ENCODE measurements at regions not wholly inside any gene's neighbourhood (a gene's known extent, or its start where the extent isn't known, plus 50 kb on each side); places are given as distances from the start of the nearest gene placed in this dataset.

DNA sequence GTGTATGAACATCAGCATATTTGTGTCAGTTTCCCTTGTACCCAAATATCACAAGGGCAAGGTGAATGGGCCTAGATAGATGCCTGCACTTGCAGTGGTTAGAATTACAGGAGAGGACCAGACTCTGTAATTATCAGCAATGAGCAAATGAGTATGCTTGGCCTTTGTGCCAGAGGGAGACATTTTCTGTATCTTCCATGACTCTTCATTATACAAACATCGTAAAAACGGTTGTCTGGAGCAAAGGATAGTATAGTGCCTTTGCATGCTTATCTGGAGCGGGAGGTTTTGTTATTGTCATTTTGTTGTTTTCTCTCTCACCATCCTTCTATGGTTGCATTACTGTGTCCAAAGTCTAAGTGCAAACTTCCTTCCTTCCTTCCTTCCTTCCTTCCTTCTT is 1568.5 kb upstream of the NUDT12 start:
- TF ChIP-seq, protein P1, sequence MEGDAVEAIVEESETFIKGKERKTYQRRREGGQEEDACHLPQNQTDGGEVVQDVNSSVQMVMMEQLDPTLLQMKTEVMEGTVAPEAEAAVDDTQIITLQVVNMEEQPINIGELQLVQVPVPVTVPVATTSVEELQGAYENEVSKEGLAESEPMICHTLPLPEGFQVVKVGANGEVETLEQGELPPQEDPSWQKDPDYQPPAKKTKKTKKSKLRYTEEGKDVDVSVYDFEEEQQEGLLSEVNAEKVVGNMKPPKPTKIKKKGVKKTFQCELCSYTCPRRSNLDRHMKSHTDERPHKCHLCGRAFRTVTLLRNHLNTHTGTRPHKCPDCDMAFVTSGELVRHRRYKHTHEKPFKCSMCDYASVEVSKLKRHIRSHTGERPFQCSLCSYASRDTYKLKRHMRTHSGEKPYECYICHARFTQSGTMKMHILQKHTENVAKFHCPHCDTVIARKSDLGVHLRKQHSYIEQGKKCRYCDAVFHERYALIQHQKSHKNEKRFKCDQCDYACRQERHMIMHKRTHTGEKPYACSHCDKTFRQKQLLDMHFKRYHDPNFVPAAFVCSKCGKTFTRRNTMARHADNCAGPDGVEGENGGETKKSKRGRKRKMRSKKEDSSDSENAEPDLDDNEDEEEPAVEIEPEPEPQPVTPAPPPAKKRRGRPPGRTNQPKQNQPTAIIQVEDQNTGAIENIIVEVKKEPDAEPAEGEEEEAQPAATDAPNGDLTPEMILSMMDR (IDR thresholded peaks at IDR 0.05; ENCODE audit: low read length) = no peak
- no peak for TF ChIP-seq EZH2 (IDR thresholded peaks at IDR 0.05; ENCODE audit: borderline replicate concordance, low read length)
